Endothelial cell of umbilical vein (primary cell): ENCODE measurements at regions not wholly inside any gene's neighbourhood (a gene's known extent, or its start where the extent isn't known, plus 50 kb on each side); places are given as distances from the start of the nearest gene placed in this dataset.

ENCODE experiments used
- BruUV-seq: library from RNA; stranded (reverse); fragments of 400-500 nt; replicated peaks from 2 replicates; lab custom pipeline; 2021; lab: Mats Ljungman, UMichigan
- CTCF ChIA-PET: fragments of 300-600, 350-600 bp; sonication (Branson Sonifier 250); formaldehyde crosslinking; loops from one replicate; lab custom pipeline; 2021; ENCODE audit warnings: antibody characterized with exemption, inconsistent platforms; lab: Charles Lee
- POLR2A ChIA-PET: fragments of 300-600, 350-600 bp; sonication (Branson Sonifier 250); formaldehyde crosslinking; loops from one replicate; lab custom pipeline; 2021; ENCODE audit warnings: antibody characterized with exemption, inconsistent platforms; lab: Charles Lee
- DNase-seq: peaks from one replicate; pipeline ENCODE4 v3.0.0-alpha.2; 2011; ENCODE audit warnings: low read depth, low spot score
- FAIRE-seq: peaks from 2 replicates; lab custom pipeline; 2011; peaks lifted over from hg19 to GRCh38; lab: Jason Lieb, UNC
- H2AFZ ChIP-seq: 2 replicates; pipeline ENCODE4 v1.6.0; 2012; ENCODE audit warnings: low read depth, low read length, control low read depth, inconsistent platforms
- H3K27ac ChIP-seq: 2 replicates; pipeline ENCODE4 v1.5.1; 2011; ENCODE audit warnings: low read depth, mild to moderate bottlenecking, control low read depth, low read length, moderate library complexity; ENCODE audit not compliant: insufficient read depth
- H3K27me3 ChIP-seq, 2 experiments: 2 replicates each; pipeline versions ENCODE4 v1.6.0 to v1.6.1; 2011; ENCODE audit warnings: low read length in 2 of 2, mixed read lengths in 1 of 2; ENCODE audit not compliant: control insufficient read depth in 2 of 2, insufficient read depth in 2 of 2
- H3K36me3 ChIP-seq, 2 experiments: 2 replicates in 1 of 2; 3 replicates in 1 of 2; pipeline ENCODE4 v1.5.1; 2011; ENCODE audit warnings: low read length in 2 of 2, mild to moderate bottlenecking in 1 of 2, moderate library complexity in 1 of 2; ENCODE audit not compliant: control insufficient read depth in 2 of 2, insufficient read depth in 2 of 2; ENCODE audit errors: extremely low read depth in 1 of 2
- H3K4me1 ChIP-seq: 3 replicates; pipeline ENCODE4 v1.5.1; 2011; ENCODE audit warnings: mild to moderate bottlenecking, low read length; ENCODE audit not compliant: control insufficient read depth, insufficient read depth; ENCODE audit errors: extremely low read depth
- H3K4me2 ChIP-seq: 2 replicates; pipeline ENCODE4 v1.6.1; 2011; ENCODE audit warnings: low read length, control low read depth, mixed read lengths; ENCODE audit not compliant: insufficient read depth
- H3K4me3 ChIP-seq, 3 experiments: fragments of 200-600 bp in 1 of 3; sonication (generic), shearing (Covaris generic) in 1 of 3; replicated peaks in 1 of 3; 2 replicates each; pipeline ENCODE4 v1.5.1; 2011 to 2016; ENCODE audit warnings: control low read depth in 3 of 3, low read length in 3 of 3, mild to moderate bottlenecking in 2 of 3, inconsistent platforms in 1 of 3, low read depth in 1 of 3, moderate library complexity in 1 of 3; ENCODE audit not compliant: insufficient read depth in 1 of 3
- H3K79me2 ChIP-seq: 2 replicates; pipeline ENCODE4 v1.6.0; 2012; ENCODE audit warnings: low read length, inconsistent platforms; ENCODE audit not compliant: control insufficient read depth, insufficient read depth
- H3K9ac ChIP-seq: replicated peaks from 2 replicates; pipeline ENCODE3; 2011; ENCODE audit warnings: low read length, control low read depth; ENCODE audit not compliant: insufficient read depth; ENCODE audit errors: extremely low read depth
- H3K9me1 ChIP-seq: replicated peaks from 3 replicates; pipeline ENCODE4 v1.6.0; 2011; ENCODE audit warnings: mild to moderate bottlenecking, low read length; ENCODE audit not compliant: control insufficient read depth, insufficient read depth; ENCODE audit errors: extremely low read depth
- H3K9me3 ChIP-seq: replicated peaks from 2 replicates; pipeline ENCODE4 v1.5.1; 2012; ENCODE audit warnings: low read length, inconsistent platforms; ENCODE audit not compliant: control insufficient read depth, insufficient read depth
- H4K20me1 ChIP-seq: replicated peaks from 2 replicates; pipeline ENCODE3; 2011; ENCODE audit warnings: mild to moderate bottlenecking, low read length; ENCODE audit not compliant: control insufficient read depth, insufficient read depth; ENCODE audit errors: extremely low read depth
- EZH2 ChIP-seq: IDR thresholded peaks from 2 replicates; pipeline ENCODE4 v1.6.1; 2012; ENCODE audit warnings: borderline replicate concordance, low read depth, mild to moderate bottlenecking, moderate library complexity, low read length, inconsistent platforms; ENCODE audit not compliant: severe bottlenecking
- FOS ChIP-seq: IDR thresholded peaks from 2 replicates; pipeline ENCODE4 v1.6.1; 2011; ENCODE audit warnings: mild to moderate bottlenecking, low read length, moderate library complexity, borderline replicate concordance; ENCODE audit not compliant: insufficient read depth
- GATA2 ChIP-seq: IDR thresholded peaks from 2 replicates; pipeline ENCODE4 v1.7.0; 2011; ENCODE audit warnings: low read depth, mild to moderate bottlenecking, moderate library complexity, mixed read lengths, low read length; ENCODE audit not compliant: insufficient read length, insufficient read depth
- JUN ChIP-seq: IDR thresholded peaks from 2 replicates; pipeline ENCODE4 v1.6.1; 2011; ENCODE audit warnings: borderline replicate concordance, low read depth; ENCODE audit not compliant: insufficient read length, insufficient read depth
- MYC ChIP-seq: IDR thresholded peaks from one replicate; pipeline ENCODE4 v1.6.1; 2011; ENCODE audit warnings: mild to moderate bottlenecking, low read depth, low read length
- POLR2A ChIP-seq: IDR thresholded peaks from 2 replicates; pipeline ENCODE4 v1.6.1; 2012; ENCODE audit warnings: low read depth, mild to moderate bottlenecking, control low read depth, low read length
- POLR2AphosphoS5 ChIP-seq: IDR thresholded peaks from 2 replicates; pipeline ENCODE4 v1.6.1; 2012; ENCODE audit warnings: low read depth, mild to moderate bottlenecking, control low read depth, low read length, moderate library complexity; ENCODE audit not compliant: insufficient read depth
- dilution Hi-C: fragments of 300-500 bp; cut with MboI; formaldehyde crosslinking; loops from one replicate; pipeline ENCODE4 v1.15.0; 2019; ENCODE audit warnings: low sequenced_read_pairs; ENCODE audit not compliant: extremely low pct_ligation_motif_present
- intact Hi-C: fragments of 100-400 bp; cut with micrococcal nuclease; formaldehyde crosslinking; loops from one replicate; pipeline ENCODE4 v1.10.0; 2022
- TF ChIP-seq, protein P1 (sequence below): IDR thresholded peaks from 2 replicates; pipeline ENCODE4 v1.6.1; 2011; ENCODE audit not compliant: insufficient read depth, insufficient read length
- TF ChIP-seq, protein P2 (sequence below), 2 donors: IDR thresholded peaks; 1 replicate in 1 of 2; 2 replicates in 1 of 2; pipeline ENCODE4 v1.5.1; 2011; ENCODE audit warnings: low read length in 2 of 2, mild to moderate bottlenecking in 2 of 2, moderate library complexity in 2 of 2, control low read depth in 1 of 2, inconsistent platforms in 1 of 2, low read depth in 1 of 2; ENCODE audit not compliant: insufficient read depth in 1 of 2; ENCODE audit errors: extremely low read depth in 1 of 2

GRCh38 chr16:65489531-65490023, 367.7 kb upstream of the CDH11 start:
- intact Hi-C loops: no loop called here
- no peaks in the 10 kb centered on the region for H3K9me3 ChIP-seq
- H3K79me2 ChIP-seq: no peaks in the 10 kb centered on the region
- H3K4me1 ChIP-seq: no peaks in the 10 kb centered on the region
- no peak overlapping the region for H2AFZ ChIP-seq
- FAIRE-seq (no peak), DNase-seq (no peak)
- H3K4me3 ChIP-seq: no peak overlapping the region
- POLR2A ChIA-PET: no interaction called here
- H3K27ac ChIP-seq: no peak overlapping the region
- no peak overlapping the region for H3K4me2 ChIP-seq
- no peak overlapping the region for H3K9ac ChIP-seq
- TF ChIP-seq MYC: no peak
- no peak for TF ChIP-seq FOS
- no peak for TF ChIP-seq JUN
- no peak for TF ChIP-seq POLR2A
- TF ChIP-seq, protein P1, sequence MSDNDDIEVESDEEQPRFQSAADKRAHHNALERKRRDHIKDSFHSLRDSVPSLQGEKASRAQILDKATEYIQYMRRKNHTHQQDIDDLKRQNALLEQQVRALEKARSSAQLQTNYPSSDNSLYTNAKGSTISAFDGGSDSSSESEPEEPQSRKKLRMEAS: no peak
- TF ChIP-seq, protein P2, sequence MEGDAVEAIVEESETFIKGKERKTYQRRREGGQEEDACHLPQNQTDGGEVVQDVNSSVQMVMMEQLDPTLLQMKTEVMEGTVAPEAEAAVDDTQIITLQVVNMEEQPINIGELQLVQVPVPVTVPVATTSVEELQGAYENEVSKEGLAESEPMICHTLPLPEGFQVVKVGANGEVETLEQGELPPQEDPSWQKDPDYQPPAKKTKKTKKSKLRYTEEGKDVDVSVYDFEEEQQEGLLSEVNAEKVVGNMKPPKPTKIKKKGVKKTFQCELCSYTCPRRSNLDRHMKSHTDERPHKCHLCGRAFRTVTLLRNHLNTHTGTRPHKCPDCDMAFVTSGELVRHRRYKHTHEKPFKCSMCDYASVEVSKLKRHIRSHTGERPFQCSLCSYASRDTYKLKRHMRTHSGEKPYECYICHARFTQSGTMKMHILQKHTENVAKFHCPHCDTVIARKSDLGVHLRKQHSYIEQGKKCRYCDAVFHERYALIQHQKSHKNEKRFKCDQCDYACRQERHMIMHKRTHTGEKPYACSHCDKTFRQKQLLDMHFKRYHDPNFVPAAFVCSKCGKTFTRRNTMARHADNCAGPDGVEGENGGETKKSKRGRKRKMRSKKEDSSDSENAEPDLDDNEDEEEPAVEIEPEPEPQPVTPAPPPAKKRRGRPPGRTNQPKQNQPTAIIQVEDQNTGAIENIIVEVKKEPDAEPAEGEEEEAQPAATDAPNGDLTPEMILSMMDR (IDR thresholded peaks at IDR 0.05; ENCODE audit: extremely low read depth in 1 of 2, insufficient read depth in 1 of 2, low read depth in 1 of 2, low read length in 2 of 2): no peak
- no peak for TF ChIP-seq GATA2
- TF ChIP-seq POLR2AphosphoS5: no peak
- no peak for TF ChIP-seq EZH2
- no TSS peak for BruUV-seq
- dilution Hi-C loops: no loop called here
- no peaks in the 10 kb centered on the region for H3K9me1 ChIP-seq
- H3K36me3 ChIP-seq: no peaks in the 10 kb centered on the region
- no peaks in the 10 kb centered on the region for H3K27me3 ChIP-seq
- CTCF ChIA-PET: no interaction called here
- H4K20me1 ChIP-seq: no peaks in the 10 kb centered on the region
